GM12874 (cell line): ENCODE measurements at regions not wholly inside any gene's neighbourhood (a gene's known extent, or its start where the extent isn't known, plus 50 kb on each side); places are given as distances from the start of the nearest gene placed in this dataset.

ENCODE experiments used
- CTCF ChIP-seq: IDR thresholded peaks from 2 replicates; pipeline ENCODE4 v1.5.1; 2011; ENCODE audit warnings: low read depth, mild to moderate bottlenecking, control low read depth, low read length, moderate library complexity; ENCODE audit not compliant: insufficient read depth

- TF ChIP-seq CTCF, result no peak
Measured at GRCh38 chr7:11895337-11895736, 63.3 kb upstream of the THSD7A start.

- no peak for TF ChIP-seq CTCF
Measured at GRCh38 chr7:11896663-11897062, 64.7 kb upstream of the THSD7A start.

GRCh38 chr7:11899247-11899646 is 67.2 kb upstream of the THSD7A start:
- no peak for TF ChIP-seq CTCF

- no peak for TF ChIP-seq CTCF
Measured at GRCh38 chr7:11910253-11910652, 78.3 kb upstream of the THSD7A start.

GRCh38 chr7:11911900-11912299 is 79.9 kb upstream of the THSD7A start:
- no peak for TF ChIP-seq CTCF

- TF ChIP-seq CTCF, result no peak
Measured at GRCh38 chr7:11914645-11915044, 82.6 kb upstream of the THSD7A start.

GRCh38 chr7:11923376-11923930 is 91.5 kb upstream of the THSD7A start:
- no peak for TF ChIP-seq CTCF
